Osteoblast (primary cell): ENCODE measurements at regions not wholly inside any gene's neighbourhood (a gene's known extent, or its start where the extent isn't known, plus 50 kb on each side); places are given as distances from the start of the nearest gene placed in this dataset.

ENCODE experiments used
- DNase-seq: peaks from one replicate; pipeline ENCODE4 v3.0.0; 2011; ENCODE audit warnings: low spot score, mixed read lengths; ENCODE audit not compliant: insufficient read length; ENCODE audit errors: missing footprints
- H2AFZ ChIP-seq: 2 replicates; pipeline ENCODE4 v1.6.0; 2011; ENCODE audit warnings: mild to moderate bottlenecking, low read length
- H3K27ac ChIP-seq: 2 replicates; pipeline ENCODE4 v1.5.1; 2011; ENCODE audit warnings: mild to moderate bottlenecking, low read depth, low read length, moderate library complexity
- H3K27me3 ChIP-seq: 2 replicates; pipeline ENCODE4 v1.6.0; 2012; ENCODE audit warnings: mild to moderate bottlenecking, control low read depth, inconsistent platforms, low read length, moderate library complexity; ENCODE audit not compliant: insufficient read depth
- H3K36me3 ChIP-seq: 2 replicates; pipeline ENCODE4 v1.5.1; 2011; ENCODE audit warnings: mild to moderate bottlenecking, low read length, control low read depth, moderate library complexity; ENCODE audit not compliant: insufficient read depth
- H3K4me1 ChIP-seq: 2 replicates; pipeline ENCODE4 v1.5.1; 2011; ENCODE audit warnings: mild to moderate bottlenecking, low read length, control low read depth, moderate library complexity; ENCODE audit not compliant: insufficient read depth
- H3K4me2 ChIP-seq: 2 replicates; pipeline ENCODE4 v1.6.0; 2011; ENCODE audit warnings: mild to moderate bottlenecking, low read length; ENCODE audit not compliant: insufficient read depth
- H3K4me3 ChIP-seq: fragments of 200-600 bp; sonication (generic); 3 replicates; pipeline ENCODE4 v1.5.1; 2012; ENCODE audit warnings: mild to moderate bottlenecking, low read length, inconsistent platforms; ENCODE audit not compliant: insufficient read depth
- H3K79me2 ChIP-seq: 2 replicates; pipeline ENCODE4 v1.6.0; 2012; ENCODE audit warnings: mild to moderate bottlenecking, low read length, control low read depth, inconsistent platforms; ENCODE audit not compliant: insufficient read depth
- H3K9me3 ChIP-seq: 2 replicates; pipeline ENCODE4 v1.5.1; 2011; ENCODE audit warnings: low read depth, low read length, control low read depth
- H4K20me1 ChIP-seq: 2 replicates; pipeline ENCODE4 v1.6.0; 2012; ENCODE audit warnings: mild to moderate bottlenecking, low read length, control low read depth; ENCODE audit not compliant: insufficient read depth
- CTCF ChIP-seq: IDR thresholded peaks from 2 replicates; pipeline ENCODE4 v1.5.1; 2011; ENCODE audit warnings: mild to moderate bottlenecking, low read depth, low read length, moderate library complexity; ENCODE audit errors: extremely low read depth

GRCh38 chr10:129151281-129151680 lies 315.8 kb upstream of the MGMT start:
- no peak for TF ChIP-seq CTCF
- Histone ChIP-seq H3K4me1 (no peaks in the 10 kb centered on the region), H3K9me3 (no peaks in the 10 kb centered on the region), H3K27ac (no peak overlapping the region), H3K36me3 (no peaks in the 10 kb centered on the region), H4K20me1 (no peaks in the 10 kb centered on the region), H3K27me3 (no peaks in the 10 kb centered on the region), H2AFZ (no peak overlapping the region), H3K4me2 (no peak overlapping the region), H3K79me2 (no peaks in the 10 kb centered on the region), H3K4me3 (no peak overlapping the region)
- DNase-seq, result no peak

GRCh38 chr10:129156406-129156805 lies 310.6 kb upstream of the MGMT start:
- Histone ChIP-seq H4K20me1 (no peaks in the 10 kb centered on the region), H3K79me2 (no peaks in the 10 kb centered on the region), H2AFZ (no peak overlapping the region), H3K4me1 (no peaks in the 10 kb centered on the region), H3K4me3 (no peak overlapping the region), H3K27ac (no peak overlapping the region), H3K4me2 (no peak overlapping the region), H3K36me3 (no peaks in the 10 kb centered on the region), H3K27me3 (no peaks in the 10 kb centered on the region), H3K9me3 (no peaks in the 10 kb centered on the region)
- no peak for TF ChIP-seq CTCF
- no peak for DNase-seq

GRCh38 chr10:129157185-129157584 lies 309.9 kb upstream of the MGMT start:
- Histone ChIP-seq H4K20me1 (no peaks in the 10 kb centered on the region), H3K79me2 (no peaks in the 10 kb centered on the region), H3K27me3 (no peaks in the 10 kb centered on the region), H2AFZ (no peak overlapping the region), H3K4me2 (no peak overlapping the region), H3K4me3 (no peak overlapping the region), H3K27ac (no peak overlapping the region), H3K36me3 (no peaks in the 10 kb centered on the region), H3K9me3 (no peaks in the 10 kb centered on the region), H3K4me1 (no peaks in the 10 kb centered on the region)
- no peak for TF ChIP-seq CTCF
- no peak for DNase-seq

- no peak overlapping the region for H3K4me2 ChIP-seq
- DNase-seq, result no peak
- H3K79me2 ChIP-seq, result no peaks in the 10 kb centered on the region
- H4K20me1 ChIP-seq, result no peaks in the 10 kb centered on the region
- H3K36me3 ChIP-seq, result no peaks in the 10 kb centered on the region
- no peak overlapping the region for H3K4me3 ChIP-seq
- TF ChIP-seq CTCF, result no peak
- no peak overlapping the region for H2AFZ ChIP-seq
- no peaks in the 10 kb centered on the region for H3K9me3 ChIP-seq
- H3K4me1 ChIP-seq, result no peaks in the 10 kb centered on the region
- no peak overlapping the region for H3K27ac ChIP-seq
- H3K27me3 ChIP-seq, result no peaks in the 10 kb centered on the region
These were observed 305.9 kb upstream of the MGMT start for GRCh38 chr10:129161150-129161549.
